Left lung (tissue), 4 donors: ENCODE measurements at regions not wholly inside any gene's neighbourhood (a gene's known extent, or its start where the extent isn't known, plus 50 kb on each side); places are given as distances from the start of the nearest gene placed in this dataset.

Source experiments
- ATAC-seq: fragments of 200-7000 bp; cut with Tn5 transposase; one replicate; pipeline ENCODE4 v1.9.1; 2020; ENCODE audit warnings: moderate library complexity
- DNase-seq, 4 donors: peaks; one replicate each; pipeline ENCODE4 v3.0.0-alpha.2; 2013 to 2020
- H3K27ac ChIP-seq, 2 donors: fragments of 200-600 bp; sonication (generic) in 1 of 2; one replicate each; pipeline versions ENCODE4 v1.5.0 to v1.8.0; 2020 to 2021
- H3K27me3 ChIP-seq, 2 donors: fragments of 200-600 bp; sonication (generic) in 1 of 2; one replicate each; pipeline versions ENCODE4 v1.5.0 to v1.8.0; 2020 to 2021
- H3K36me3 ChIP-seq, 2 donors: fragments of 200-600 bp; sonication (generic) in 1 of 2; one replicate each; pipeline versions ENCODE4 v1.5.0 to v1.8.0; 2020 to 2021
- H3K4me1 ChIP-seq, 2 donors: fragments of 200-600 bp; one replicate each; pipeline ENCODE4 v1.8.0; 2021
- H3K4me3 ChIP-seq, 2 donors: fragments of 200-600 bp; sonication (generic) in 1 of 2; one replicate each; pipeline versions ENCODE4 v1.5.0 to v1.8.0; 2020 to 2021; ENCODE audit warnings: mild to moderate bottlenecking in 1 of 2
- H3K9me3 ChIP-seq, 2 donors: fragments of 200-600 bp; sonication (generic) in 1 of 2; one replicate each; pipeline versions ENCODE4 v1.5.0 to v1.8.0; 2020 to 2021
- intact Hi-C, 2 donors: fragments of 100-400 bp; cut with DNase I; formaldehyde crosslinking; loops; one replicate each; pipeline versions ENCODE4 v1.11.2 to v1.14.2; 2022
- TF ChIP-seq, protein P1 (sequence below), 2 donors: fragments of 200-600 bp; sonication (generic) in 1 of 2; IDR thresholded peaks; one replicate each; pipeline versions ENCODE4 v1.5.0 to v1.8.0; 2021; ENCODE audit warnings: antibody characterized with exemption in 2 of 2
- donor health status: DM: no; HTN: yes; CAD: no.
- donor health status: DM: no; HTN: no; CAD: no.

DNA sequence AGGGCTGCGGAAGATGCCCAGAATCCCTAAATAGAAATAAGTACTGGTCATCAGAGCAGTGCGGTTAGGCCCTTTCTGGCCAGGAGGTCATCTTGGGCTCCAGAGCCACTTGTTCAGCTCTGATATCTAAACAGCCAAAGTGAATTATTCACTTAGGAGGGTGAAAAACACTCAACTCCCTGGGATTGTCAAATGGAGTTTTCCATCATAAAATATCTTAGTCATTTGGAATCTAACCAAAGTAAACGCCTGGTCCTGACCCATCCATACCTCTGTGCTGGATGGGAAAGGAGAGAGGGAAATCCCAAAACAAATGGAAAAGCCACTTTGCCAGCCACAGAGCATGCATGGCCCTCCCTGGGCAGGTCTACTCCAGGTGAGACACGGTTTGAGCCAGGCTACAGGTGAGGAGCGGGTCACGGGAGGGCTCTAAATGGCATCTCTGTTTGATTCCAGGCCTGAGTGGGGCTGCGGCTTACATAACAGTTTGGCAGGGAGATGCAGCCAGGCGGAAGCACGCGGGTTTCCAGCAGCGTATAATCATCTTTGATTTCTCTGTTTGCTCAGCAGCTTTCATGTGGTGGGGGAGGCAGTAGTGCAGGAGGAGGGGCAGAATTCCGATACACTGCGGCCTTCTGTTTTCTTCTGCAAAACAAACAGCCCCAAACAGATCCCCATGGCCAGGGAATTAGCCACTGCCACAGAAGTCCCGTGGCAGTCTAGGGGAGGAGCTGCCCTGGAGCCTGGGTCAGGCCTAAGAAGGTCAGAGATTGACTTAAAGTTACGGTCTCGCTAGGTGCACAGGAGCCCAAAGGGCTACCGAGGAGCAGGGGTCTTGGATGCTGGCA is 59.1 kb upstream of the ZNF648 start:
- Histone ChIP-seq H3K9me3 (no peaks in the 10 kb centered on the region), H3K4me1 (no peaks in the 10 kb centered on the region), H3K4me3 (no peak overlapping the region), H3K27me3 (no peaks in the 10 kb centered on the region), H3K36me3 (no peaks in the 10 kb centered on the region), H3K27ac (no peak overlapping the region)
- TF ChIP-seq, protein P1, sequence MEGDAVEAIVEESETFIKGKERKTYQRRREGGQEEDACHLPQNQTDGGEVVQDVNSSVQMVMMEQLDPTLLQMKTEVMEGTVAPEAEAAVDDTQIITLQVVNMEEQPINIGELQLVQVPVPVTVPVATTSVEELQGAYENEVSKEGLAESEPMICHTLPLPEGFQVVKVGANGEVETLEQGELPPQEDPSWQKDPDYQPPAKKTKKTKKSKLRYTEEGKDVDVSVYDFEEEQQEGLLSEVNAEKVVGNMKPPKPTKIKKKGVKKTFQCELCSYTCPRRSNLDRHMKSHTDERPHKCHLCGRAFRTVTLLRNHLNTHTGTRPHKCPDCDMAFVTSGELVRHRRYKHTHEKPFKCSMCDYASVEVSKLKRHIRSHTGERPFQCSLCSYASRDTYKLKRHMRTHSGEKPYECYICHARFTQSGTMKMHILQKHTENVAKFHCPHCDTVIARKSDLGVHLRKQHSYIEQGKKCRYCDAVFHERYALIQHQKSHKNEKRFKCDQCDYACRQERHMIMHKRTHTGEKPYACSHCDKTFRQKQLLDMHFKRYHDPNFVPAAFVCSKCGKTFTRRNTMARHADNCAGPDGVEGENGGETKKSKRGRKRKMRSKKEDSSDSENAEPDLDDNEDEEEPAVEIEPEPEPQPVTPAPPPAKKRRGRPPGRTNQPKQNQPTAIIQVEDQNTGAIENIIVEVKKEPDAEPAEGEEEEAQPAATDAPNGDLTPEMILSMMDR (IDR thresholded peaks at IDR 0.05) = no peak
- DNase-seq (peak in 1 of 4 donors; percentile 49), ATAC-seq (peak; percentile 83)
- intact Hi-C loops = no loop called here

DNA sequence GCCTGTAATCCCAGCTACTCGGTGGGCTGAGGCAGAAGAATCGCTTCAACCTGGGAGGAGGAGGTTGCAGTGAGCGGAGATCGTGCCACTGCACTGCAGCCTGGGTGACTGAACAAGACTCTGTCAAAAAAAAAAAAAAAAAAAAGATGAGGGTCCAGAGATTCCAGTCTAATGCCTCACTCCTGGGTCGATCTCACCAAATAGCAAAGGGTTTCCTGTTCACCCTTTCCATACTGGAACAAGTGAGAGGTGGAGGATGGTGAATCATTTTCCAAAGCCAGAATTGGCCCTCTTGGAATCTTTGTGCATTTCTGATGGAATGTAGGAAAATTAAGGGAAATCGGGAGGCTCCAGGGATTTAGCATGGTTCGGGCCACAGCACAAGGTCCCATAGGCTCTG is 58.1 kb upstream of the ZNF648 start:
- Histone ChIP-seq H3K27me3 (no peaks in the 10 kb centered on the region), H3K4me3 (no peak overlapping the region), H3K9me3 (no peaks in the 10 kb centered on the region), H3K36me3 (no peaks in the 10 kb centered on the region), H3K4me1 (no peaks in the 10 kb centered on the region), H3K27ac (no peak overlapping the region)
- no peak for DNase-seq
- intact Hi-C loops = no loop called here
- TF ChIP-seq, protein P1 (IDR thresholded peaks at IDR 0.05) = no peak
- ATAC-seq = no peak

DNA sequence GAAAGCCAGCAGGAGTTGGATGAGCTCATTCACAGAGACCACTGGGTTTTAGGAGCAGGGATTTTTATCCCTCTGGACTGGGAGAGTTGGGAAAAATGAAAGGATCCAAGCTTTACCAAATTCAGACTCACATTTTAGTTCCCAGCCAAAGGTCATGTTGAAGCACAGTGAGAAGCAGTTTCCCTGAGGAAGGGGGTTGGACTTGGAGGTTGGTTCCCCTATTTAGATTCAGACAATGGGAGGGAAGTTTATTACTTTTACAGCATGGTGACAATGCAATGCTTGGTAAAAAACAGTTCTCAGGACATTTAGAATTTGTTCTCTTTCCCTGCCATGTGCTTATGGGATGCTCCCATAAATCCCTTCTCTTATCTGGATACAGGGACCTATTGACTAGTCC is 57.3 kb upstream of the ZNF648 start:
- no peak for DNase-seq
- TF ChIP-seq, protein P1 (IDR thresholded peaks at IDR 0.05) = no peak
- intact Hi-C loops = no loop called here
- ATAC-seq = no peak
- Histone ChIP-seq H3K4me3 (no peak overlapping the region), H3K4me1 (no peaks in the 10 kb centered on the region), H3K27me3 (peaks cover 0 to 6% of the 10 kb centered on the region in 2 donors), H3K27ac (no peak overlapping the region), H3K9me3 (no peaks in the 10 kb centered on the region), H3K36me3 (no peaks in the 10 kb centered on the region)

DNA sequence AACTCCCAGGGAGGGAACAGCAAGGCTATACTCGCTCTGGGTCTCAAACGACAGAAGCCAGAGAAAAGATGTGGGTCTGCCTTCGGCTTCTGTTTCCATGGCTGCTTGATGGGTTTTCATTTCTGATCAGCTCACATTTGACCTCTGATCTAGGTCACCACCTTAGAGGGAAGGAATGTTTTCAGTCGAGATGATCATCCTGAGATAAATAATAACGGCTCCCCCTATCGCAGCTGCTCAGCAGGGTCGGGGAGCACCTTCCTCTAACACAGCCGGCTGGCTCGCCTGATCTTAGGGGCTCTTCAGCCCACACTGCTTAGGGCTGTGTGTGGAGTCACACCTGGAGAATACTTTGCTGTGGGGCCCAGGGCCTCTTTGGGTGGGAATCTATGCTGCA is 53.1 kb upstream of the ZNF648 start:
- no peak overlapping the region for H3K27ac ChIP-seq
- no peaks in the 10 kb centered on the region for H3K4me1 ChIP-seq
- ATAC-seq (no peak), DNase-seq (no peak)
- TF ChIP-seq, protein P1 (IDR thresholded peaks at IDR 0.05) = no peak
- H3K9me3 ChIP-seq = no peaks in the 10 kb centered on the region
- no peak overlapping the region for H3K4me3 ChIP-seq
- intact Hi-C loops = no loop called here
- no peaks in the 10 kb centered on the region for H3K36me3 ChIP-seq
- H3K27me3 ChIP-seq = peaks cover 0 to 9% of the 10 kb centered on the region in 2 donors

DNA sequence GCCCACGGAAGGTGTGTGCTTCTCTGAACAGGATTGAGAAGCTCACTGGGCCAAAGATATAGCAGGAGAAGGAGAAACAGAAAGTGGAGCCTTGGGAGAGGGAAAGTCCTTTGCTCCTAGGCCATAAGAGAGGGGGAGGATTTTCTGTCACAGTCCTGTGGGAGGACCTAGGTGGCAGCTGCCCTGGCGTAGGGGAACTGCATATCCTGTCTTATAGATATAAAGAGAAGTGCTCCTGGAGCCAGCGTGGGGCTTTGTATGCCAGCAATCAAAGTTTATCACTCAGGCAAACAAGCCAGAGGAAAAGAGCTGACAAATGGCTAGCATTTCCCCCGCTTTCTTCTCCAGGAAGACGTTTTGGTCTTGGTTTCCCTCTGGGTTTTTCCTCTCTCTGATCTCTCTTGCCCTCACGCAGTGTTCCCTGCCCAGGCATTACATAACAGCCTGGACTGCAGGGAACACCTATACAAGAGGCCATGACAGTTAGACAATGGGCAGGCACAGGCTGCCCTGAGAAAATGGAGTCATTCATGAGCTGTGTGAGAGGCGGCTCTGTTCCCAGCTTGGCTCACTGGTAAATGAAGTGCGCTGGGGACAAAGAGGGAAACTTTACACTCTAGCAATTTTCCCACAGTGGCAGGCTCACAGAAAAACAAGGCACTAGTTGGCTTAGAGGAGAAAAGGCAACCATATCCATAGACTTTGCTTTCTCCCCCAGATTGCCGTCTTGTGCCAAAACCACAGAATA is 52.5 kb upstream of the ZNF648 start:
- ATAC-seq (peak; percentile 27), DNase-seq (no peak)
- Histone ChIP-seq H3K36me3 (no peaks in the 10 kb centered on the region), H3K4me1 (no peaks in the 10 kb centered on the region), H3K9me3 (no peaks in the 10 kb centered on the region), H3K4me3 (no peak overlapping the region), H3K27me3 (peaks cover 0 to 9% of the 10 kb centered on the region in 2 donors), H3K27ac (no peak overlapping the region)
- TF ChIP-seq, protein P1 (IDR thresholded peaks at IDR 0.05) = no peak
- intact Hi-C loops = no loop called here
